OCI-LY3 (cell line): ENCODE measurements at regions not wholly inside any gene's neighbourhood (a gene's known extent, or its start where the extent isn't known, plus 50 kb on each side); places are given as distances from the start of the nearest gene placed in this dataset.

ENCODE experiments used
- H2AFZ ChIP-seq: fragments of 200-600, 300-600 bp; shearing (Covaris generic); 2 replicates; pipeline ENCODE4 v1.6.0; 2014; ENCODE audit warnings: antibody characterized with exemption, low read depth, low read length
- H3K27ac ChIP-seq: fragments of 200-600, 300-600 bp; sonication (generic); 2 replicates; pipeline ENCODE4 v1.5.1; 2014; ENCODE audit warnings: mild to moderate bottlenecking, low read length, moderate library complexity, mixed read lengths
- H3K27me3 ChIP-seq: fragments of 200-600, 300-600 bp; sonication (generic); 2 replicates; pipeline ENCODE4 v1.6.1; 2014; ENCODE audit warnings: low read depth, low read length, mixed read lengths
- H3K36me3 ChIP-seq: fragments of 200-600, 300-600 bp; sonication (generic); replicated peaks from 2 replicates; pipeline ENCODE3; 2014; ENCODE audit warnings: low read depth, low read length, mixed read lengths
- H3K4me1 ChIP-seq: fragments of 300-600, 200-600 bp; sonication (generic); 2 replicates; pipeline ENCODE4 v1.6.1; 2014; ENCODE audit warnings: low read length, mixed read lengths
- H3K4me2 ChIP-seq: fragments of 200-600, 300-600 bp; sonication (generic); 2 replicates; pipeline ENCODE4 v1.6.1; 2014; ENCODE audit warnings: low read length, mixed read lengths
- H3K4me3 ChIP-seq: fragments of 300-600, 200-600 bp; sonication (generic); 2 replicates; pipeline ENCODE4 v1.5.1; 2014; ENCODE audit warnings: antibody characterized with exemption, mild to moderate bottlenecking, low read length, moderate library complexity
- H3K79me2 ChIP-seq: fragments of 300-600, 200-600 bp; shearing (Covaris generic); 2 replicates; pipeline ENCODE4 v1.6.1; 2014; ENCODE audit warnings: mild to moderate bottlenecking, low read length, mixed read lengths
- H3K9ac ChIP-seq: fragments of 300-600, 200-600 bp; shearing (Covaris generic); 2 replicates; pipeline ENCODE4 v1.6.0; 2014; ENCODE audit warnings: mild to moderate bottlenecking, low read length, moderate library complexity
- H3K9me3 ChIP-seq: fragments of 200-600, 300-600 bp; shearing (Covaris generic); 2 replicates; pipeline ENCODE4 v1.6.1; 2014; ENCODE audit warnings: low read length, mixed read lengths; ENCODE audit not compliant: insufficient read depth
- H4K20me1 ChIP-seq: fragments of 200-600, 300-600 bp; sonication (generic); 2 replicates; pipeline ENCODE4 v1.6.1; 2016; ENCODE audit warnings: low read length, mixed read lengths; ENCODE audit not compliant: insufficient read depth
- CTCF ChIP-seq: fragments of 200-600, 300-600 bp; sonication (generic); IDR thresholded peaks from 2 replicates; pipeline ENCODE4 v1.5.1; 2014; ENCODE audit warnings: antibody characterized with exemption, low read length, low read depth
- EZH2phosphoT487 ChIP-seq: fragments of 200-600 bp; shearing (Covaris generic); IDR thresholded peaks from 2 replicates; pipeline ENCODE4 v1.6.1; 2018; ENCODE audit warnings: antibody characterized with exemption, mixed run types, low read depth

GRCh38 chr3:40655551-40655950 is 130.8 kb downstream of the ZNF621 start:
- no peak overlapping the region for H2AFZ ChIP-seq
- no peak overlapping the region for H3K9ac ChIP-seq
- H3K36me3 ChIP-seq = peaks cover 3% of the 10 kb centered on the region
- peaks cover 27% of the 10 kb centered on the region for H3K4me1 ChIP-seq
- H3K27ac ChIP-seq = no peak overlapping the region
- H3K4me2 ChIP-seq = no peak overlapping the region
- no peaks in the 10 kb centered on the region for H3K79me2 ChIP-seq
- TF ChIP-seq CTCF (no peak), EZH2phosphoT487 (no peak)
- no peaks in the 10 kb centered on the region for H4K20me1 ChIP-seq
- no peaks in the 10 kb centered on the region for H3K27me3 ChIP-seq
- H3K9me3 ChIP-seq = no peaks in the 10 kb centered on the region
- H3K4me3 ChIP-seq = no peak overlapping the region

- Histone ChIP-seq H3K9me3 (no peaks in the 10 kb centered on the region), H3K4me3 (no peak overlapping the region), H3K4me2 (no peak overlapping the region), H4K20me1 (no peaks in the 10 kb centered on the region), H2AFZ (no peak overlapping the region), H3K27ac (no peak overlapping the region), H3K4me1 (peaks cover 46% of the 10 kb centered on the region), H3K36me3 (peaks cover 3% of the 10 kb centered on the region), H3K9ac (no peak overlapping the region), H3K27me3 (no peaks in the 10 kb centered on the region), H3K79me2 (no peaks in the 10 kb centered on the region)
- TF ChIP-seq EZH2phosphoT487 (no peak), CTCF (no peak)
Observed at GRCh38 chr3:40657623-40658022, 132.9 kb downstream of the ZNF621 start.

- Histone ChIP-seq H3K27ac (no peak overlapping the region), H4K20me1 (no peaks in the 10 kb centered on the region), H3K9ac (no peak overlapping the region), H3K79me2 (no peaks in the 10 kb centered on the region), H3K36me3 (peaks cover 3% of the 10 kb centered on the region), H3K4me3 (no peak overlapping the region), H3K4me2 (no peak overlapping the region), H3K27me3 (no peaks in the 10 kb centered on the region), H3K4me1 (peaks cover 49% of the 10 kb centered on the region), H3K9me3 (no peaks in the 10 kb centered on the region), H2AFZ (no peak overlapping the region)
- TF ChIP-seq EZH2phosphoT487 (no peak), CTCF (no peak)
Observed at GRCh38 chr3:40658305-40658704, 133.5 kb downstream of the ZNF621 start.

GRCh38 chr3:40660554-40660953 is 135.8 kb downstream of the ZNF621 start:
- Histone ChIP-seq H3K27ac (peak overlapping the region; percentile 77), H3K4me2 (no peak overlapping the region)

More at GRCh38 chr3:40660554-40660953, 135.8 kb downstream of the ZNF621 start:
- no peaks in the 10 kb centered on the region for H3K9me3 ChIP-seq
- H3K27me3 ChIP-seq = no peaks in the 10 kb centered on the region
- H4K20me1 ChIP-seq = no peaks in the 10 kb centered on the region
- no peak overlapping the region for H3K9ac ChIP-seq
- TF ChIP-seq CTCF (no peak), EZH2phosphoT487 (no peak)
- H3K4me1 ChIP-seq = peaks cover 49% of the 10 kb centered on the region
- H3K4me3 ChIP-seq = no peak overlapping the region
- H3K36me3 ChIP-seq = peaks cover 3% of the 10 kb centered on the region
- no peaks in the 10 kb centered on the region for H3K79me2 ChIP-seq
- peak overlapping the region; percentile 67 for H2AFZ ChIP-seq
